Naive B cell (primary cell): ENCODE measurements at regions not wholly inside any gene's neighbourhood (a gene's known extent, or its start where the extent isn't known, plus 50 kb on each side); places are given as distances from the start of the nearest gene placed in this dataset.

ENCODE experiments used
- ATAC-seq, 2 donors: fragments of 150-1000 bp; cut with Tn5 transposase; 2 replicates each; pipeline ENCODE4 v1.10.0; 2021; ENCODE audit warnings: low read depth in 2 of 2, mild to moderate bottlenecking in 2 of 2, moderate library complexity in 2 of 2
- DNase-seq: peaks from one replicate; pipeline ENCODE4 v3.0.0; 2022
- H3K27ac Mint-ChIP-seq, 6 donors: one replicate each; pipeline ENCODE4 v1.8.0; 2020 to 2022; ENCODE audit warnings: mild to moderate bottlenecking in 6 of 6, mixed read lengths in 6 of 6, moderate library complexity in 5 of 6, inconsistent platforms in 2 of 6
- H3K27me3 Mint-ChIP-seq, 3 donors: one replicate each; pipeline ENCODE4 v1.8.0; 2021 to 2022; ENCODE audit warnings: mixed read lengths in 3 of 3, mild to moderate bottlenecking in 1 of 3
- H3K36me3 Mint-ChIP-seq, 2 donors: one replicate each; pipeline ENCODE4 v1.8.0; 2020 to 2022; ENCODE audit warnings: mixed read lengths in 2 of 2, inconsistent platforms in 1 of 2, mild to moderate bottlenecking in 1 of 2
- H3K4me1 Mint-ChIP-seq, 3 donors: one replicate each; pipeline ENCODE4 v1.8.0; 2020 to 2022; ENCODE audit warnings: mixed read lengths in 3 of 3, inconsistent platforms in 1 of 3, mild to moderate bottlenecking in 1 of 3, moderate library complexity in 1 of 3
- H3K4me3 Mint-ChIP-seq, 8 donors: one replicate each; pipeline ENCODE4 v1.8.0; 2020 to 2022; ENCODE audit warnings: mild to moderate bottlenecking in 8 of 8, mixed read lengths in 8 of 8, moderate library complexity in 8 of 8, inconsistent platforms in 2 of 8
- H3K9me3 Mint-ChIP-seq, 7 donors: one replicate each; pipeline ENCODE4 v1.8.0; 2020 to 2022; ENCODE audit warnings: mixed read lengths in 7 of 7, mild to moderate bottlenecking in 5 of 7, inconsistent platforms in 2 of 7, moderate library complexity in 1 of 7

- ATAC-seq, result no peak
- H3K9me3 Mint-ChIP-seq, result peaks cover 0 to under 1% (median 0%) of the 10 kb centered on the region in 7 donors
- DNase-seq, result no peak
- H3K4me3 Mint-ChIP-seq, result no peak overlapping the region
- H3K27ac Mint-ChIP-seq, result no peak overlapping the region
- H3K27me3 Mint-ChIP-seq, result no peaks in the 10 kb centered on the region
- no peaks in the 10 kb centered on the region for H3K4me1 Mint-ChIP-seq
- H3K36me3 Mint-ChIP-seq, result no peaks in the 10 kb centered on the region
Measured at GRCh38 chr9:100879884-100880283, 148.6 kb upstream of the PLPPR1 start.

- Mint-ChIP-seq H3K36me3 (no peaks in the 10 kb centered on the region), H3K4me1 (no peaks in the 10 kb centered on the region), H3K4me3 (no peak overlapping the region), H3K9me3 (peaks cover 0 to 4% (median 0%) of the 10 kb centered on the region in 7 donors), H3K27me3 (no peaks in the 10 kb centered on the region), H3K27ac (no peak overlapping the region)
- no peak for ATAC-seq
- DNase-seq, result no peak
Measured at GRCh38 chr9:100880284-100880683, 148.2 kb upstream of the PLPPR1 start.

GRCh38 chr9:100884518-100884917, 144.0 kb upstream of the PLPPR1 start:
- no peaks in the 10 kb centered on the region for H3K4me1 Mint-ChIP-seq

GRCh38 chr9:100890321-100890720, 138.2 kb upstream of the PLPPR1 start:
- no peak for DNase-seq
- Mint-ChIP-seq H3K36me3 (no peaks in the 10 kb centered on the region), H3K4me1 (no peaks in the 10 kb centered on the region), H3K27ac (no peak overlapping the region), H3K4me3 (no peak overlapping the region), H3K27me3 (peaks cover 0 to 8% (median 0%) of the 10 kb centered on the region in 3 donors), H3K9me3 (peaks cover 0 to 2% (median 0%) of the 10 kb centered on the region in 7 donors)
- no peak for ATAC-seq

More at GRCh38 chr9:100884518-100884917, 144.0 kb upstream of the PLPPR1 start:
- no peaks in the 10 kb centered on the region for H3K36me3 Mint-ChIP-seq
- peaks cover 0 to 6% (median 0%) of the 10 kb centered on the region in 7 donors for H3K9me3 Mint-ChIP-seq
- DNase-seq (no peak), ATAC-seq (no peak)
- no peak overlapping the region for H3K4me3 Mint-ChIP-seq
- H3K27me3 Mint-ChIP-seq, result peaks cover 0 to under 1% (median 0%) of the 10 kb centered on the region in 3 donors
- H3K27ac Mint-ChIP-seq, result no peak overlapping the region

GRCh38 chr9:100911273-100911672, 117.3 kb upstream of the PLPPR1 start:
- DNase-seq (no peak), ATAC-seq (no peak)
- Mint-ChIP-seq H3K27ac (no peak overlapping the region), H3K9me3 (peaks cover 0 to 3% (median 1%) of the 10 kb centered on the region in 7 donors), H3K36me3 (no peaks in the 10 kb centered on the region), H3K27me3 (peaks cover 0 to 10% (median 5%) of the 10 kb centered on the region in 3 donors), H3K4me3 (no peak overlapping the region), H3K4me1 (no peaks in the 10 kb centered on the region)

GRCh38 chr9:100913257-100913656, 115.3 kb upstream of the PLPPR1 start:
- Mint-ChIP-seq H3K4me1 (no peaks in the 10 kb centered on the region), H3K27ac (no peak overlapping the region), H3K4me3 (no peak overlapping the region), H3K27me3 (peaks cover 0 to 10% (median 0%) of the 10 kb centered on the region in 3 donors), H3K36me3 (no peaks in the 10 kb centered on the region), H3K9me3 (peaks cover 0 to 3% (median 1%) of the 10 kb centered on the region in 7 donors)
- ATAC-seq (no peak), DNase-seq (no peak)

GRCh38 chr9:100914266-100914665, 114.3 kb upstream of the PLPPR1 start:
- no peak for ATAC-seq
- peaks cover 0 to 10% (median 0%) of the 10 kb centered on the region in 3 donors for H3K27me3 Mint-ChIP-seq
- H3K36me3 Mint-ChIP-seq, result no peaks in the 10 kb centered on the region
- DNase-seq, result no peak
- H3K9me3 Mint-ChIP-seq, result peaks cover 0 to 3% (median 3%) of the 10 kb centered on the region in 7 donors
- no peak overlapping the region for H3K27ac Mint-ChIP-seq
- H3K4me3 Mint-ChIP-seq, result no peak overlapping the region
- H3K4me1 Mint-ChIP-seq, result no peaks in the 10 kb centered on the region

- ATAC-seq (no peak), DNase-seq (no peak)
- H3K27ac Mint-ChIP-seq, result no peak overlapping the region
- H3K27me3 Mint-ChIP-seq, result peaks cover 0 to 2% (median 0%) of the 10 kb centered on the region in 3 donors
- no peak overlapping the region for H3K4me3 Mint-ChIP-seq
- H3K36me3 Mint-ChIP-seq, result no peaks in the 10 kb centered on the region
- no peaks in the 10 kb centered on the region for H3K4me1 Mint-ChIP-seq
- peaks cover 0 to 9% (median 5%) of the 10 kb centered on the region in 7 donors for H3K9me3 Mint-ChIP-seq
Measured at GRCh38 chr9:100919506-100919905, 109.0 kb upstream of the PLPPR1 start.

GRCh38 chr9:100926366-100926765, 102.2 kb upstream of the PLPPR1 start:
- Mint-ChIP-seq H3K27me3 (no peaks in the 10 kb centered on the region), H3K4me3 (no peak overlapping the region), H3K27ac (no peak overlapping the region), H3K9me3 (peaks cover 0 to 10% (median 4%) of the 10 kb centered on the region in 7 donors), H3K4me1 (no peaks in the 10 kb centered on the region), H3K36me3 (no peaks in the 10 kb centered on the region)
- no peak for DNase-seq
- no peak for ATAC-seq

- Mint-ChIP-seq H3K9me3 (peaks cover 0 to 13% (median 4%) of the 10 kb centered on the region in 7 donors), H3K27ac (no peak overlapping the region), H3K4me1 (no peaks in the 10 kb centered on the region), H3K4me3 (no peak overlapping the region), H3K36me3 (no peaks in the 10 kb centered on the region), H3K27me3 (no peaks in the 10 kb centered on the region)
- ATAC-seq (no peak), DNase-seq (no peak)
Measured at GRCh38 chr9:100927763-100928162, 100.8 kb upstream of the PLPPR1 start.

GRCh38 chr9:100933656-100934055, 94.9 kb upstream of the PLPPR1 start:
- no peaks in the 10 kb centered on the region for H3K36me3 Mint-ChIP-seq
- ATAC-seq, result no peak
- peaks cover 5 to 23% (median 17%) of the 10 kb centered on the region in 7 donors for H3K9me3 Mint-ChIP-seq

GRCh38 chr9:100937382-100937781, 91.1 kb upstream of the PLPPR1 start:
- DNase-seq (no peak), ATAC-seq (no peak)
- H3K4me3 Mint-ChIP-seq, result no peak overlapping the region
- no peaks in the 10 kb centered on the region for H3K4me1 Mint-ChIP-seq
- H3K27ac Mint-ChIP-seq, result no peak overlapping the region
- H3K27me3 Mint-ChIP-seq, result peaks cover 0 to 5% (median 0%) of the 10 kb centered on the region in 3 donors
- H3K9me3 Mint-ChIP-seq, result peaks cover 5 to 22% (median 17%) of the 10 kb centered on the region in 7 donors
- H3K36me3 Mint-ChIP-seq, result no peaks in the 10 kb centered on the region

More at GRCh38 chr9:100933656-100934055, 94.9 kb upstream of the PLPPR1 start:
- Mint-ChIP-seq H3K4me1 (no peaks in the 10 kb centered on the region), H3K27me3 (peaks cover 0 to 4% (median 0%) of the 10 kb centered on the region in 3 donors), H3K4me3 (no peak overlapping the region), H3K27ac (no peak overlapping the region)
- no peak for DNase-seq

GRCh38 chr9:100938507-100938906, 90.0 kb upstream of the PLPPR1 start:
- peaks cover 5 to 18% (median 16%) of the 10 kb centered on the region in 7 donors for H3K9me3 Mint-ChIP-seq
- H3K27me3 Mint-ChIP-seq, result peaks cover 0 to 5% (median 0%) of the 10 kb centered on the region in 3 donors
- ATAC-seq (no peak), DNase-seq (no peak)
- no peak overlapping the region for H3K27ac Mint-ChIP-seq
- H3K36me3 Mint-ChIP-seq, result no peaks in the 10 kb centered on the region
- no peaks in the 10 kb centered on the region for H3K4me1 Mint-ChIP-seq
- no peak overlapping the region for H3K4me3 Mint-ChIP-seq

- no peaks in the 10 kb centered on the region for H3K36me3 Mint-ChIP-seq
- ATAC-seq, result no peak
- H3K4me1 Mint-ChIP-seq, result no peaks in the 10 kb centered on the region
- H3K27me3 Mint-ChIP-seq, result peaks cover 0 to 5% (median 0%) of the 10 kb centered on the region in 3 donors
- H3K4me3 Mint-ChIP-seq, result no peak overlapping the region
- no peak overlapping the region for H3K27ac Mint-ChIP-seq
- H3K9me3 Mint-ChIP-seq, result peaks cover 7 to 20% (median 16%) of the 10 kb centered on the region in 7 donors
- no peak for DNase-seq
Measured at GRCh38 chr9:100939636-100940035, 88.9 kb upstream of the PLPPR1 start.

- Mint-ChIP-seq H3K4me1 (no peaks in the 10 kb centered on the region), H3K36me3 (no peaks in the 10 kb centered on the region), H3K4me3 (no peak overlapping the region), H3K9me3 (peaks cover 0 to 13% (median 0%) of the 10 kb centered on the region in 7 donors), H3K27me3 (no peaks in the 10 kb centered on the region), H3K27ac (no peak overlapping the region)
- DNase-seq (no peak), ATAC-seq (no peak)
Measured at GRCh38 chr9:100959226-100959625, 69.3 kb upstream of the PLPPR1 start.
